ENCODE measurements at regions not wholly inside any gene's neighbourhood (a gene's known extent, or its start where the extent isn't known, plus 50 kb on each side); places are given as distances from the start of the nearest gene placed in this dataset.
"Not testable (repeated sequence)": the region's sequence is repeated elsewhere in the genome, so short reads cannot be mapped to it uniquely, and the experiment has no call there.

GRCh38 chr6:84871925-84872324 is 107.5 kb upstream of the TBX18 start:
- no peak for DNase-seq (ENCODE audit: low read depth)

- DNase-seq (ENCODE audit: low read depth) = no peak
Observed at GRCh38 chr6:84870672-84871071, 106.3 kb upstream of the TBX18 start.

GRCh38 chr6:84868149-84868548 is 103.8 kb upstream of the TBX18 start:
- no peak for DNase-seq (ENCODE audit: low read depth)

GRCh38 chr6:84867521-84867920 is 103.1 kb upstream of the TBX18 start:
- peak; percentile 55 for DNase-seq (ENCODE audit: low read depth)

- no peak for DNase-seq (ENCODE audit: low read depth)
Observed at GRCh38 chr6:84866715-84867114, 102.3 kb upstream of the TBX18 start.

GRCh38 chr6:84865372-84865771 is 101.0 kb upstream of the TBX18 start:
- not testable (repeated sequence) for DNase-seq (ENCODE audit: low read depth)

GRCh38 chr6:84862843-84863242 is 98.4 kb upstream of the TBX18 start:
- DNase-seq (ENCODE audit: low read depth) = no peak

GRCh38 chr6:84860920-84861319 is 96.5 kb upstream of the TBX18 start:
- no peak for DNase-seq (ENCODE audit: low read depth)

- DNase-seq (ENCODE audit: low read depth) = no peak
Observed at GRCh38 chr6:84860509-84860908, 96.1 kb upstream of the TBX18 start.

- DNase-seq (ENCODE audit: low read depth) = no peak
Observed at GRCh38 chr6:84854811-84855400, 90.5 kb upstream of the TBX18 start.

GRCh38 chr6:84853901-84854300 is 89.5 kb upstream of the TBX18 start:
- DNase-seq (ENCODE audit: low read depth) = no peak

- no peak for DNase-seq (ENCODE audit: low read depth)
Observed at GRCh38 chr6:84848960-84849359, 84.6 kb upstream of the TBX18 start.

GRCh38 chr6:84847390-84848160 is 83.2 kb upstream of the TBX18 start:
- peak; percentile 61 for DNase-seq (ENCODE audit: low read depth)

- no peak for DNase-seq (ENCODE audit: low read depth)
Observed at GRCh38 chr6:84842525-84843166, 78.2 kb upstream of the TBX18 start.

- DNase-seq (ENCODE audit: low read depth) = not testable (repeated sequence)
Observed at GRCh38 chr6:84837068-84837866, 72.9 kb upstream of the TBX18 start.

- no peak for DNase-seq (ENCODE audit: low read depth)
Observed at GRCh38 chr6:84836366-84836765, 72.0 kb upstream of the TBX18 start.

GRCh38 chr6:84835340-84835739 is 70.9 kb upstream of the TBX18 start:
- no peak for DNase-seq (ENCODE audit: low read depth)

GRCh38 chr6:84831924-84832323 is 67.5 kb upstream of the TBX18 start:
- not testable (repeated sequence) for DNase-seq (ENCODE audit: low read depth)

GRCh38 chr6:84825461-84825860 is 61.1 kb upstream of the TBX18 start:
- DNase-seq (ENCODE audit: low read depth) = peak; percentile 56

GRCh38 chr6:84821314-84821713 is 56.9 kb upstream of the TBX18 start:
- DNase-seq (ENCODE audit: low read depth) = not testable (repeated sequence)

GRCh38 chr6:84816741-84817140 is 52.3 kb upstream of the TBX18 start:
- DNase-seq (ENCODE audit: low read depth) = no peak

Measured in non-pigmented ciliary epithelial cell (primary cell).